Midbrain (tissue), 1 donor: ENCODE measurements at regions not wholly inside any gene's neighbourhood (a gene's known extent, or its start where the extent isn't known, plus 50 kb on each side); places are given as distances from the start of the nearest gene placed in this dataset.

Source experiments
- DNase-seq: peaks from one replicate; lab custom pipeline; 2025; lab: John Stamatoyannopoulos, UW

DNA sequence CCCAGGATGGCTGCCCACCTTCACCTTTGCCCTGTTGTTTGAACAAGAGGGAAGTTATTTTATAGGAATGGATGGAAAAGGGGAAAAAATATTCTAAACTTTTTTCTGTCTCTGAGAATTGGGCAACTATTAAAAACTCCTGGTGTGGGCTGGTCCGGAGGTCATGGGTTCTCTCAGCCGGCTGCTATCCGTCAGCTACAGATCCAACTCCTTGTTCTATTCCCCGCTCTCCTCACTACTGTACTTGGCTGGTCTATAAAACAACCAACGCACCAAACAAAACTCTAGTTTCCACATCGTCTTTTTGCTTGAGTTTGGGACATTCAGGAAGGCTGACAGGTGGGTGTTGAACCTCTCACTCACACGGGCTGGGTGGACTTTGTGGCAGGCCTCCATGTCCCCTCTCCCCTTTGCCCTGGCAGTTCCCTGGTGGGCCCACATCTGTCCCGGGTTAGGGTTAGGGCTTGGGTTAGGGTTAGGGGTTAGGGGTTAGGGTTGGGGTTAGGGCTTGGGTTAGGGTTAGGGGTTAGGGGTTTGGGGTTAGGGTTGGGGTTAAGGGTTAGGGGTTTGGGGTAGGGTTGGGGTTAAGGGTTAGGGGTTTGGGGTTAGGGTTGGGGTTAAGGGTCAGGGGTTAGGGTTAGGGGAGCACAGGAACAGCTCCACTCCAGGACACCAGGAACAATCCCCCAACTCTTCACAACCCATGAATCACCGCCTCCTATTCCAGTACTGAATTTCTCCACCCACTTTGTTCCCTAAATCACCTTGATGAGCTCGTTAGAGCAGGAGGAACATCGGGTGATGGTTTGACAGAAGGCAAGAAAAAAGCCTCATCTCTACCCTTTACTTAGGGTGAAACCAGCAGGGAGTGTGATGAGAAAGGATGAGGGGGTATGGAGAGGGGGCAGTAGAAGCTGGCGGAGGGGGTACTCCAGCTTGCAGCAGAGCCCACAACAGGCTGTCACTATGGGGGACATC is 302.1 kb upstream of the IRX4 start:
- no peak for DNase-seq

DNA sequence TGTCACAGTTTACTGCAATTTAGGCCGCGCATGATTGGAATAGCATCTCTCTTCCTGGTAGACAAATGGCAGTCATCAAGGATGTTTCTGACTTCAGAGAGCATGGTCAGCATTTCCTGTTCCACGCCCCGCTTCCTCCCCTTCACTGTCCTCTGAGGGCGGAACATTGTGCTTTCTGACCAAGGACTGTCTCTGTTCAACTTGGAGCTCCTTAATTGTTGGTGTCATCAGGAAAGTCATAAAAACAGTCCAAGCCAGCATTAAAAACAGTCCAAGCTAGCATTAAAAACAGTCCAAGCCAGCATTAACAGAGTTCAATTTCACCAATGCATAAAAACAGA is 301.3 kb upstream of the IRX4 start:
- DNase-seq: no peak

- no peak for DNase-seq
These were observed 300.7 kb upstream of the IRX4 start for GRCh38 chr5:2183154-2184025.

GRCh38 chr5:2182020-2182419 is 299.3 kb upstream of the IRX4 start:
- DNase-seq: no peak

GRCh38 chr5:2181557-2181956 is 298.8 kb upstream of the IRX4 start:
- DNase-seq: no peak

GRCh38 chr5:2181149-2181548 is 298.4 kb upstream of the IRX4 start:
- no peak for DNase-seq

DNA sequence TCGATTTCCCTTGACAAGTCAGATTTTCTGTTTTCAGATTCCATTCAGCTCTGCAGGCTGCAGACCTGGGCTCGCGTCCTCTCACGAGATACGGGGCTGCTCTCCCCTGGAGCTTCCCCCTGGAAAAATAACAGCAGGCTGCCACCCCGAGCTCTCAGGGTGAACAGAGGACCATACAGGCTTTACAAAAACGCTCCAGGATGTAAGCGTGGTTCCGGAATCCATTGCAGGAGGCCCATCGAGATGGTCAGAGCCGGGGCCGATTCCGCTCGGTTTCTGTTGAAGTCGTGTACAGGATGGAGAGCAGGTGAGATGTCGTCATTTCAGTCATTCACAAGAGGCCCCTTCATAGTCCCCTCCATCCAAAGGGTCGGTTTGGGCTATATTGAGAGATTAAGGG is 297.7 kb upstream of the IRX4 start:
- DNase-seq: no peak

GRCh38 chr5:2179861-2180260 is 297.1 kb upstream of the IRX4 start:
- DNase-seq: no peak

- no peak for DNase-seq
These were observed 295.8 kb upstream of the IRX4 start for GRCh38 chr5:2178528-2178927.

GRCh38 chr5:2178071-2178477 is 295.3 kb upstream of the IRX4 start:
- DNase-seq: no peak

- DNase-seq: no peak
These were observed 294.5 kb upstream of the IRX4 start for GRCh38 chr5:2177244-2177643.

DNA sequence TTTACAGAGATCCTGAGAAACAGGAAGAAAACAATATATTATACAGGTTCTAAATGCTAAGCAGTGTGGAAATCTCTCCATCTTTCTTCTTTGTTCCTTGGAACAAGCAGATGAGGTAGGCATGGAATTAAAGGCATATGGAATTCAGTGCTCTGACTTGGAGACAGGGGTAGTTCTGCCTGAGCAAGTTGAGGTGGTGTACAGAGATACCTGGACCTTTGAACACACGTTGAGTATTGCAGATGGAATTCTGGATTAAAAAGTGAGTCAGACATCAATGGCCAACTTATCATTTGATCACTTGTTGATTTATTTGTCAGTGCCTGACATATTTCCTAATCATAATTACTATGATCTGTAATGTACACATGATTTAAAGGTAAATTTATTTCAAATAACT is 293.9 kb upstream of the IRX4 start:
- no peak for DNase-seq

- DNase-seq: no peak
These were observed 293.2 kb upstream of the IRX4 start for GRCh38 chr5:2175842-2176404.

DNA sequence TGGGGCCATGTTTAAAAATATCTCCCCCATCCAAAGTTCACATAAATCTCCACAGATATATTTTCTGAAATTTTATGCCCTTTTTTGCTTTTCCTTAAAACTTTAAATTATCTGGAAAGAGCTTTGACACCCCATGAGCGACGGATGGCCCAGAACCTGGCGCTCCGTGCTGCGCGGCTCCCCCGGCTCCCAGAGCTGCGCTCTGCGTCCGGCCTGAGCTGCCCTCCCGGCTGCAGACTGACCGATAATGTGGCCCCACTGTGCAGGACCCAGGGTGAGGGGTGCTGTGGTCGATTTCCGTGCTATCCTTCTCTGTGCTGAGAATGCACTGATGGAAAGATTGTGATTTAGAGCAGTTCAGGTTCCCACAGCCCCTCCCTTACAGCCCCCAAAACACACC is 292.3 kb upstream of the IRX4 start:
- DNase-seq: no peak

DNA sequence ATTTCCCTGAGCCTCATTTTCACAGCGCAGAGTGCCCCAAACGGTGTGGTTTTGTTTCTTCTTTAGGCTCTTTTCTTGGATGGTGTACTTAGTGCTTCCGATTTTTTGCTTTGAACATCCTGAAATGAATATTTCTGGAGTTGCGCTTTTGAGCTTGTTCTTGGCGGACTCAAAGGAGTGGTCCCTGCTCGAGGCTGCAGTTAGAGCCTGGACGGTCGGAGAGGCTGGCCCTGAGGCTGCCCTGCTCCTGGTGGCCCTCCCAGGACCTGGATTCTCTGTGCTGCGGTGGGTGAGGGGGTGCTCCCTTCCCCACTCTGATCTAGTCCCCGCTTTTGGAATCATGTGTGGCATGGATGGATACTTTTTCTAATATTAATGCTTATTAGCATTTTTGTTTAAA is 291.8 kb upstream of the IRX4 start:
- no peak for DNase-seq

- no peak for DNase-seq
These were observed 290.6 kb upstream of the IRX4 start for GRCh38 chr5:2173151-2173834.

DNA sequence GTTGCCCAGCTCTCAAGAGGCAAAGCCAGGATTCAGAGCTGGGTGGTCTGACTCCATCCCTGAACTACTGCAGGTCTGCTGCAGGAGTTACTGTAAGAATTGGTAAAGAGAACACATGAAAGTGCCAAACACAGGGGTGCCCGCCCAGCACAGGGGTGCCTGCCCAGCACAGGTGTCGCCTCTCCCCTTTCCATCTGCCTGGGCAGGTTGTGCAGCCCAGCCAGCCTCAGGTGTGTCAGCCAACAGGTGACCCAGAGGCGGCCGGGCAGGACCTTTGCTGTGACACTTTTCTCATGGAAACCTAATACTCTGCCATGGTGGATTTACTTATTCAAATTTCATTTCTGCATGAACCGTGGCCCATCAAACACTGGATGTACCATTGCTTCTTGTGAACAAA is 289.7 kb upstream of the IRX4 start:
- no peak for DNase-seq

- DNase-seq: no peak
These were observed 288.0 kb upstream of the IRX4 start for GRCh38 chr5:2170761-2171160.

- no peak for DNase-seq
These were observed 287.4 kb upstream of the IRX4 start for GRCh38 chr5:2169850-2170760.

GRCh38 chr5:2169430-2169808 is 286.7 kb upstream of the IRX4 start:
- no peak for DNase-seq
